HG02759 (cell line): ENCODE measurements at regions not wholly inside any gene's neighbourhood (a gene's known extent, or its start where the extent isn't known, plus 50 kb on each side); places are given as distances from the start of the nearest gene placed in this dataset.

Source experiments
- ATAC-seq: cut with Tn5 transposase; IDR thresholded peaks from one replicate; pipeline ENCODE4 v1.9.1; 2021; ENCODE audit warnings: mild to moderate bottlenecking, moderate library complexity; ENCODE audit not compliant: unreplicated experiment

DNA sequence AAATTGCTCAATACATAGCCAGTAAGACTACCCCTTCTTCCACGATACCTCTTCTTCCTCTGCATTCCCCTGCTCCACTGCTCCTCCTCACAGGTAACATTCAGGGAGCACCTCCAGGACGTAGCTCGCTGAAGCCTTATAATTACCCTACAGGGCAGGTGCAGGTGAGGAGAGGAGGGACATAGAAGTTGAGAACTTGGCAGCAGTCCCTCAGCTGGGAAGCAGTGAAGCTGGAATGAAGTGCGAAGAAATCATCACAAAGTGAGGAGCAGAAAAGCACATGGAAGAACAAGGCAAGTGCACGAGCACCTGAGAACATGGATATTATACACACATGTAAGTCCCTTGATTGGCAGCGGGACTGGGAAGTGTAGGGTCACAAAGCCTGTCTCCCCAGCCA, 118.2 kb downstream of the HSD17B3 start:
- ATAC-seq: no peak

DNA sequence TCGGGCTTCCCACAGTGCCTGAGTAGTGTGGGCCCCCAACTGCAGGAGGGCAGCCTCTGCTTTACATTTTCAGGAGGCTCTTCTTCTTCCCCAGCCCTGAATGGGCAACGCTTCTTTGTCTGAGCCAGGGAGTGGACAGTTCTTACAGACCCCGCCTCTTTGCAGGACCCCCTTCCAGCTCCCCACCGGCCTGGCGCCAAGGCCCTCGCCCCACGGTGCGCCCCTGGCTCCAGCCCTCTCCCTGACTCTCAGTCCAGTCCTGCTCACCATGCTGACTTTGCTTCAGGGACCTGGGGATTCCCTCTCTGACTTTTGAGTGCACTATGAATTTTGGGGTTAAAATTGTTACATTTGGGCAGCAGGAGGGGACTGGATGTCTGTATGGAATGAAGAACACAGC, 123.8 kb downstream of the HSD17B3 start:
- ATAC-seq: no peak

GRCh38 chr9:96177719-96178028, 124.3 kb downstream of the HSD17B3 start:
- ATAC-seq: no peak

GRCh38 chr9:96177005-96177718, 124.8 kb downstream of the HSD17B3 start:
- no peak for ATAC-seq

DNA sequence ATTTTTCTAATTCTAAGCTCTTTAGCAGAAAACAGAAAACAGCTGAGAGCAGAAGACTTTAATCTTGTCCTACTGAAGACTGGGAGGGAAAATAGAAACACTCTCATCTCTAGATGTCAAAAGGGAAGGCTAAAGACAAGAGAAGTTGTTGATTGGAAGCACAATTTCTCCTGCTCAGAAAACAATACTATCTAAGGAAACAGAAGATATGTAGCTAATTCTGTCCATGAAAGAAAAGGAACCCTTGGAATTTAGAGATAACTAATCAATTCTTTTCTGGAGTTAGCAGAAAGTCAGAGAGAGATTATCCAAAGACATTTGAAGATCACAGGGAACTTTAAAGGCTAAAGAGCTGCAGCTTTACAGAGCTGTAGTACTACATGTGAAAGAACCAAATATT, 126.2 kb downstream of the HSD17B3 start:
- no peak for ATAC-seq

DNA sequence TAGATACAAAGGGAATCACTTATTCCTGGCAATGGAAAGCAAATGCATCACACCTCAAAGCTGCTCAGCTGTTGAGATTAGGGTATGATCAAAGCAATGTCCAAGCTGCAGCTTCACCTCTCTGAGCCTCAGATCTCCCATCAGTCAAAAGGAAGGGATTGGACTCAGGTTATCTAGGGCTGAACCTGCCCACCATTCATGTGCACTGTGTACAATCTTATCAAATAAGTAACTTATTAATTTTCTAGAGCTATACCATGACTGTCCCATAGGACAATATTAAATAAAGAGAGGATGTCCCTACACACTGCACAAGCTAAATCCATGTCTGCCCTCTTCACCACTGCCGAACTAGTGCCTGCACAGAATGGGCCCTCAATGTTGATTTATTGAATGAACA, 127.0 kb downstream of the HSD17B3 start:
- ATAC-seq: no peak

- ATAC-seq: no peak
These were observed 127.6 kb downstream of the HSD17B3 start for GRCh38 chr9:96174371-96174770.

DNA sequence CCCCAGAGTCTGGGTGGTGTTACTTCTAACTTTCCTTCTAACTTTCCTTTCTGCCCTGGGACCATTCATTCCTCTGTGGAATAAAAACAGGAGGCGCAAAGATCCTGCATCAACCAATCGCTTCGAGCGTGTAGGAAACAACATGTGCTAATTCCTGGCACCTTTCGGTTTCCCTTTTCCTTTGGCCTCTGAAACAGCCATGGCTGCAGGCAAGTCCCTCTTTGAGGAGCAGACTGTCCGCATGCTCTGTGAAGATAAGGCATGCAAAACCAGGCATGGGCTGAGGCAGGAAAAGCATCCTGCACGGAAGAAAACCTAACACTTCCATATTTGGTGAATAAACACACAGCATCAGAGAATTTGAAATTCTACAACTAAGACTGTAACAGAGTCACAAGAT, 128.3 kb downstream of the HSD17B3 start:
- no peak for ATAC-seq

DNA sequence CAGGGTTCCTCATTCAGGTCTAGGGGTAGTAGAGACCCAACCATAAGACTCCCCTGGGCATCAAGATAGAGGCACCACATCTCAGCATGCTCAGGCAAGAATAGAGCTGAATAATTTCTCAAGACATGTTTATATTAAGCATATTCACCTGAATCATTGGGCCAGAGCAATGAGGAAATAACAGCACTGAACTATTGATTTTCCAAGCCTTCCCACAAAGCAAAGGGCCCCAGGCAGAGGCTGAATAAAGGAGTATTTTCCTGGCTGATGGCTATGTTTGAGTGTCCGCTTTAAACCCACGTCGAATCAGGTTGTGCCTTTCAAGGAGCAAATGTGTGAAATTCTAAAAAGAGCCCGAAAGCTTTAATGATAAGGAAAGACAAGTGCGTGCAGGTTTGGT, 129.2 kb downstream of the HSD17B3 start:
- no peak for ATAC-seq

GRCh38 chr9:96171728-96172127, 130.2 kb downstream of the HSD17B3 start:
- ATAC-seq: no peak

- no peak for ATAC-seq
These were observed 132.1 kb downstream of the HSD17B3 start for GRCh38 chr9:96169901-96170300.

GRCh38 chr9:96169484-96169883, 132.5 kb downstream of the HSD17B3 start:
- no peak for ATAC-seq

- ATAC-seq: no peak
These were observed 133.1 kb downstream of the HSD17B3 start for GRCh38 chr9:96168882-96169281.

GRCh38 chr9:96167011-96167410, 135.0 kb downstream of the HSD17B3 start:
- no peak for ATAC-seq

DNA sequence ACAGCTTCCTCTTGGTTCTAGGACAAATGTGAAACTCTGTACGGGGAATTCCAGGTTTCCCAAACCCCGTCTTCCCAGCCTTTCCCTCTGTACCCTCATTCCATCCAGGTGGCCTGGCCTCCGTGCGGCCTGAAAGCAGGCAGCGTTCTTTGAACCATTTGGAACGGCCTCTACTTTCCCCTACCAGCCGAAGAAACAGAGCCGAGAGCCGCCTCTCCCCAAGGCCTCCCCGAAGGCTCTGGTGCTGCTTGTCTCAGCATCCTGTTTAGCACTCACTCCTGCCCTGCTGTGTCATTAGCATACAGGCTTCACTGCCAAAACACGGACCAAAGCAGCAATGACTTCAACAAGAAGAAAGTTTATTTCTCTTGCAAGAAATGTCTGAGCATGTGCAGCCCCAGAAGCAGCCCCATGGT, 137.7 kb downstream of the HSD17B3 start:
- no peak for ATAC-seq

GRCh38 chr9:96163712-96164111, 138.3 kb downstream of the HSD17B3 start:
- ATAC-seq: no peak

- no peak for ATAC-seq
These were observed 138.8 kb downstream of the HSD17B3 start for GRCh38 chr9:96163161-96163560.

GRCh38 chr9:96161819-96162218, 140.2 kb downstream of the HSD17B3 start:
- no peak for ATAC-seq

DNA sequence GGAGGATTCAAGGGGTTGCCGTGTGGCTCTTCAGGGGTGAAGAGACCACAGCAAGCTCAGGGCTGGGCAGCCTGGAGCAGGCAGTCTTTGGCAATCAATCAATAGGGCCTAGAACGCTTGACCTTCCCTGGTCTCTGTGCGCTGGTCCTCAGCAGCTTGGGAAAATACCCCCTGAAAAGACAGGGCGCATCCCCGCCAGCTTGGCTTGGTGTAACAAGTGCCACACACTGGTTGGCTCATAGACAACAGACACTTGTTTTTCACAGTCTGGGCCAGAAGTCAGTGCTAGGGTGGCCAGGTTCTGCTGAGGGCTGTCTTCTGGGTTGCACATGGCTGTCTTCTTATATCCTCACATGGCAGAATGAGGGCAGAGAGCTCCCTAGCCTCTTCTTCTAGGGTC, 141.1 kb downstream of the HSD17B3 start:
- ATAC-seq: no peak

DNA sequence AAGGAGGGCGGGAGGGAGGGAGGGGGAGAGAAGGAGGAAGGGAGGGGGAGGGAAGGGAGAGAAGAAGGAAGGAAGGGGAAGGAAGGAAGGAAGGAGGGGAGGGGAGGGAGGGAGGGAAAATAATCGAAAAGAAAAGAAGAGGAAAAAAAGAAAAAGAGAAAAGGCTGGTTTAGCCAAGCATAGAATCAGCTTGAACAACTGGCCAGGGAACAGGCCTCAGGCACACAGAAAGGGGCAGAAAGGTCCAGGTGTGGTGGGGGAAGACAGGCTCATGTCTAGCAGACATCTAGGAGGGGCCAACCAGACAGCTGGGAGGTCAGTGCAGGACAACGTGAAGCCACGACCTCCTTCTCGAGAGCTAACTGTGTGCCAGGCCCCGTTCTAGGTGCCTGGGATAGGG, 141.8 kb downstream of the HSD17B3 start:
- no peak for ATAC-seq

DNA sequence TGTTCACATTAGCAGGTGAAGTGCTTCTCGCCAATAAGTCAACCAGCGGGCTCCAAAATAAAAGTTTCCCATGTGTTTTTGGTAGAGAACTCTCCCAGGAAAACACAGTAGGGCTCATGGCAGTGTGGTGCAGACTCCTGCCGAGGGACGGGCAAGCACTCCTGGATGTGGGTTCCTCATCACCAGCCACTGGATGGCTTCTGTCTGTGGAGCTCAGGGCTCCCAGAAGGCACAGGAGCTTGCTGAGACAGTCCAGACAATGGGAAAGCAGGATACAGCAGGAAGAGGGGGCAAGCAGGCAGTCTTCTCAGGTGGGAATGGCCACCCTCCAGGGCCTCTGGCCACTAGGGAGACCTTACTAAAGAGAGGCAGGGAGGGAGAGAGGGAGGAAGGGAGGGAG, 142.4 kb downstream of the HSD17B3 start:
- ATAC-seq: no peak

- ATAC-seq: no peak
These were observed 142.9 kb downstream of the HSD17B3 start for GRCh38 chr9:96158909-96159575.

DNA sequence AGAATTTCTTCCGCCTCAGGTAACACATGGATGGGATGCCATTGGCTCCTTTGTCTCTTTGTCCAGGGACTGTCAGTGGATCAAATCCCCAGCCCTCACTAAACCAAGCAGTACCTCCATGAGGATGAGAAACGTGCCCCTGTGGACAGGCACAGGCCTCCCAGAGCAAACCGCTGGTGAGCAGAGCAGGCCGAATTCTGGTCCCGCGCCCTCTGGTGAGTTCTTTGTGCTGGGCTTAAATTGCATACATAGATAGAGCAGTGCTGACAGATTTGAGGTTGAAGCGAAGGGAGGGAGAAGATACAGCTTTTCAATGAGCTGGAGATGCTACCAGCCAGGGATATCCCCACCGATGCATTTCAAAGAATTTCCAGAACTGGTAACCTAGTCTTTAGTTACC, 143.8 kb downstream of the HSD17B3 start:
- ATAC-seq: no peak
